Liver (tissue), 8 donors: ENCODE measurements at regions not wholly inside any gene's neighbourhood (a gene's known extent, or its start where the extent isn't known, plus 50 kb on each side); places are given as distances from the start of the nearest gene placed in this dataset.

Source experiments
- DNase-seq: peaks from one replicate; pipeline ENCODE4 v3.0.0-alpha.2; 2017; ENCODE audit warnings: low spot score
- H3K27ac ChIP-seq, 2 donors: one replicate each; pipeline ENCODE4 v1.7.0; 2013; ENCODE audit warnings: inconsistent platforms in 2 of 2, low read length in 2 of 2, control low read depth in 1 of 2, low read depth in 1 of 2, mild to moderate bottlenecking in 1 of 2
- H3K27me3 ChIP-seq, 4 donors: one replicate each; pipeline versions ENCODE4 v1.6.1 to v1.7.0; 2013; ENCODE audit warnings: low read length in 3 of 4, inconsistent platforms in 1 of 4, mild to moderate bottlenecking in 1 of 4, moderate library complexity in 1 of 4; ENCODE audit not compliant: control insufficient read depth in 4 of 4, insufficient read depth in 4 of 4
- H3K36me3 ChIP-seq, 4 donors: one replicate each; pipeline versions ENCODE4 v1.6.1 to v1.7.0; 2013; ENCODE audit warnings: low read length in 3 of 4, mild to moderate bottlenecking in 3 of 4, low read depth in 1 of 4, moderate library complexity in 1 of 4; ENCODE audit not compliant: control insufficient read depth in 4 of 4, insufficient read depth in 3 of 4
- H3K4me1 ChIP-seq, 4 donors: one replicate each; pipeline versions ENCODE4 v1.6.1 to v1.7.0; 2013; ENCODE audit warnings: low read length in 3 of 4, mild to moderate bottlenecking in 3 of 4, moderate library complexity in 1 of 4; ENCODE audit not compliant: control insufficient read depth in 4 of 4, insufficient read depth in 4 of 4
- H3K4me3 ChIP-seq, 3 donors: one replicate each; pipeline versions ENCODE4 v1.6.1 to v1.7.0; 2013; ENCODE audit warnings: low read length in 3 of 3, control low read depth in 1 of 3, low read depth in 1 of 3, mild to moderate bottlenecking in 1 of 3
- H3K9ac ChIP-seq, 2 donors: one replicate each; pipeline ENCODE4 v1.7.0; 2013; ENCODE audit warnings: low read length in 2 of 2, mild to moderate bottlenecking in 2 of 2, moderate library complexity in 2 of 2, control low read depth in 1 of 2, low read depth in 1 of 2
- H3K9me3 ChIP-seq, 4 donors: one replicate each; pipeline versions ENCODE4 v1.6.1 to v1.7.0; 2013; ENCODE audit warnings: low read length in 3 of 4; ENCODE audit not compliant: control insufficient read depth in 4 of 4
- ATF3 ChIP-seq: IDR thresholded peaks from 2 replicates; pipeline ENCODE4 v1.6.1; 2016; ENCODE audit warnings: antibody characterized with exemption
- CTCF ChIP-seq: fragments of 150-350 bp; IDR thresholded peaks from 2 replicates; pipeline ENCODE4 v1.5.1; 2017; ENCODE audit warnings: improper control_type of control experiment, low read depth, low read length; ENCODE audit not compliant: missing input control
- EGR1 ChIP-seq, 2 donors: IDR thresholded peaks; 2 replicates each; pipeline ENCODE4 v1.6.1; 2016 to 2018; ENCODE audit warnings: antibody characterized with exemption in 2 of 2, low read depth in 2 of 2
- FOXA1 ChIP-seq: IDR thresholded peaks from 2 replicates; pipeline ENCODE4 v1.6.1; 2016; ENCODE audit warnings: antibody characterized with exemption
- FOXA2 ChIP-seq: IDR thresholded peaks from 2 replicates; pipeline ENCODE4 v1.6.1; 2016; ENCODE audit warnings: antibody characterized with exemption
- GABPA ChIP-seq, 2 donors: IDR thresholded peaks in 1 of 2; conservative IDR thresholded peaks in 1 of 2; 2 replicates each; pipeline ENCODE4 v1.6.1; 2016; ENCODE audit warnings: antibody characterized with exemption in 2 of 2, mild to moderate bottlenecking in 1 of 2, moderate library complexity in 1 of 2
- HNF4A ChIP-seq, 2 donors: conservative IDR thresholded peaks; 2 replicates each; pipeline ENCODE4 v1.6.1; 2016; ENCODE audit warnings: antibody characterized with exemption in 2 of 2, mild to moderate bottlenecking in 2 of 2
- HNF4G ChIP-seq: IDR thresholded peaks from 2 replicates; pipeline ENCODE4 v1.6.1; 2016; ENCODE audit warnings: antibody characterized with exemption
- JUND ChIP-seq, 2 donors: IDR thresholded peaks; 2 replicates each; pipeline ENCODE4 v1.6.1; 2016; ENCODE audit warnings: antibody characterized with exemption in 2 of 2
- NR2F2 ChIP-seq: IDR thresholded peaks from 2 replicates; pipeline ENCODE4 v1.6.1; 2016; ENCODE audit warnings: antibody characterized with exemption
- RAD21 ChIP-seq, 2 donors: IDR thresholded peaks; 2 replicates each; pipeline ENCODE4 v1.6.1; 2016; ENCODE audit warnings: antibody characterized with exemption in 2 of 2, mild to moderate bottlenecking in 2 of 2
- RXRA ChIP-seq, 2 donors: IDR thresholded peaks; 2 replicates each; pipeline ENCODE4 v1.6.1; 2017 to 2018; ENCODE audit warnings: antibody characterized with exemption in 2 of 2, mild to moderate bottlenecking in 1 of 2
- SP1 ChIP-seq: IDR thresholded peaks from 2 replicates; pipeline ENCODE4 v1.6.1; 2018; ENCODE audit warnings: antibody characterized with exemption, mild to moderate bottlenecking
- TAF1 ChIP-seq: conservative IDR thresholded peaks from 2 replicates; pipeline ENCODE4 v1.6.1; 2016; ENCODE audit warnings: antibody characterized with exemption, mild to moderate bottlenecking
- YY1 ChIP-seq: IDR thresholded peaks from 2 replicates; pipeline ENCODE4 v1.6.1; 2016; ENCODE audit warnings: antibody characterized with exemption, mild to moderate bottlenecking
- ZBTB33 ChIP-seq: IDR thresholded peaks from 2 replicates; pipeline ENCODE4 v1.6.1; 2016; ENCODE audit warnings: antibody characterized with exemption
- WGBS: extraction: QIAGEN DNeasy Blood & Tissue Kit; methylation state at CpG from one replicate; pipeline ENCODE4 v1.1.7; 2013; 5-methylcytosine and 5-hydroxymethylcytosine counted together
- TF ChIP-seq, protein P1 (sequence below): IDR thresholded peaks from 2 replicates; pipeline ENCODE4 v1.6.1; 2016; ENCODE audit warnings: antibody characterized with exemption
- donor health status: healthy.
- donor health status: healthy.
- donor health status: healthy.
- donor health status: healthy.
- donor health status: healthy.

GRCh38 chr3:56885453-56885852 is 83.7 kb upstream of the ARHGEF3 start:
- TF ChIP-seq, protein P1, sequence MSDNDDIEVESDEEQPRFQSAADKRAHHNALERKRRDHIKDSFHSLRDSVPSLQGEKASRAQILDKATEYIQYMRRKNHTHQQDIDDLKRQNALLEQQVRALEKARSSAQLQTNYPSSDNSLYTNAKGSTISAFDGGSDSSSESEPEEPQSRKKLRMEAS: no peak
- TF ChIP-seq RXRA (IDR thresholded peaks at IDR 0.05) (no peak), EGR1 (IDR thresholded peaks at IDR 0.05; ENCODE audit: low read depth in 2 of 2) (no peak), YY1 (no peak), SP1 (no peak), CTCF (no peak)
- H3K27ac ChIP-seq: no peak overlapping the region
- no peaks in the 10 kb centered on the region for H3K4me1 ChIP-seq
- peaks cover 0 to 6% (median 0%) of the 10 kb centered on the region in 4 donors for H3K27me3 ChIP-seq
- no peak overlapping the region for H3K9ac ChIP-seq
- no peaks in the 10 kb centered on the region for H3K9me3 ChIP-seq
- H3K36me3 ChIP-seq: no peaks in the 10 kb centered on the region
- H3K4me3 ChIP-seq: no peak overlapping the region
- no peak for DNase-seq

DNA sequence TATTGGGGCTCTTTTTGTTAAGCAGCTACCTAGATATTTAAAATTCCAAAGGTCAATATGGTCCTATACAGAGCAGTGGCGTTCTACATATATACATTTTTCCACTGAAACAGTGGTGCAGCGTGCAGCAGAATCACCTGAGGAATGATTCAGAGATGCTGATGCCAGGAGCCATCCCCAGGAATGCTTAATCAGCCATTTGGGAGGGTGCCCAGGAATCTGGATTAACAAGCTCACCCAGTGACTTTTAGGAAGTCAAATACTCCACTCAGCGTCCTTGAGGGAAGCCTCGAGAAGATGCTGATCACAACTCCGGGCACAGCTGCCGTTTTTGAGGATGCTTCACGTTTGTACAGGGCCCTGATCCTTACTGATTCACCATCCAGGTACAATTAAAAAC is 82.6 kb upstream of the ARHGEF3 start:
- DNase-seq: no peak
- no peak overlapping the region for H3K27ac ChIP-seq
- no peak overlapping the region for H3K4me3 ChIP-seq
- H3K9ac ChIP-seq: no peak overlapping the region
- 74% methylated on average over 7 of the region's 7 CpGs for WGBS
- no peaks in the 10 kb centered on the region for H3K36me3 ChIP-seq
- H3K4me1 ChIP-seq: no peaks in the 10 kb centered on the region
- peaks cover 0 to 6% (median 0%) of the 10 kb centered on the region in 4 donors for H3K27me3 ChIP-seq
- no peaks in the 10 kb centered on the region for H3K9me3 ChIP-seq
- TF ChIP-seq RAD21 (IDR thresholded peaks at IDR 0.05): no peak
- no peak for TF ChIP-seq ZBTB33
- TF ChIP-seq FOXA2: no peak
- no peak for TF ChIP-seq EGR1 (IDR thresholded peaks at IDR 0.05; ENCODE audit: low read depth in 2 of 2)
- no peak for TF ChIP-seq ATF3
- TF ChIP-seq YY1: no peak

DNA sequence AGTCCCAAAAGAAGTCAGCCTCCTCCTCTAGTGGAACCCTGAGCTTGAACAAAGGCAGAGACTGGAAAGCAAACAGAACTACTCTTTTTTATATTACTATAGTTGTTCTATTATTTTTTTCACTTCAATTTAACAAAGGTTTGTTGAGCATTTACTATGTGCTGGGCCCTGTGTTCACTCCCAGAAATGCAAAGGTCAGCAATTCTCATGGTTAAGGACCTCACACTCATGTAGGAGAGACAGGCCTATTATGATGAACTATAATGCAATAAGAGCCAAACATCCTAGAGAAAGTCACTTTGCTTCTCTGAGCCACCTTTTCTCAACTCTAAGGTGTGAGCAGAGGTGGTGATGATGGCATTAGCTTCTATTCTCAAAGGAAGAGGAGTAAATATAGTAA is 82.1 kb upstream of the ARHGEF3 start:
- TF ChIP-seq HNF4G (no peak), HNF4A (conservative IDR thresholded peaks at IDR 0.05) (no peak), GABPA (IDR thresholded peaks at IDR 0.05 in 1 of 2, conservative IDR thresholded peaks at IDR 0.05 in 1 of 2) (no peak), NR2F2 (no peak), TAF1 (no peak), JUND (IDR thresholded peaks at IDR 0.05) (no peak), FOXA1 (no peak), SP1 (no peak), EGR1 (IDR thresholded peaks at IDR 0.05; ENCODE audit: low read depth in 2 of 2) (no peak), YY1 (no peak), RAD21 (IDR thresholded peaks at IDR 0.05) (no peak), ATF3 (no peak), RXRA (IDR thresholded peaks at IDR 0.05) (no peak), ZBTB33 (no peak)
- Histone ChIP-seq H3K4me1 (no peaks in the 10 kb centered on the region), H3K27me3 (peaks cover 0 to under 1% (median 0%) of the 10 kb centered on the region in 4 donors), H3K36me3 (no peaks in the 10 kb centered on the region), H3K9ac (no peak overlapping the region), H3K9me3 (no peaks in the 10 kb centered on the region), H3K27ac (no peak overlapping the region), H3K4me3 (no peak overlapping the region)
- no peak for DNase-seq
